ENCODE measurements at regions not wholly inside any gene's neighbourhood (a gene's known extent, or its start where the extent isn't known, plus 50 kb on each side); places are given as distances from the start of the nearest gene placed in this dataset.

GRCh38 chr2:160921386-160921964 lies 238.8 kb upstream of the TANK start:
- Histone ChIP-seq H3K9me3 (ENCODE audit: control insufficient read depth, low read length) (no peaks in the 10 kb centered on the region), H3K4me1 (ENCODE audit: control insufficient read depth, insufficient read depth, low read length) (peaks cover 31% of the 10 kb centered on the region), H3K9ac (ENCODE audit: low read length) (peak overlapping the region; percentile 76), H3K4me3 (ENCODE audit: low read length) (peak overlapping the region; percentile 55), H3K27me3 (replicated peaks; ENCODE audit: control insufficient read depth, insufficient read depth, low read length) (no peaks in the 10 kb centered on the region), H3K36me3 (ENCODE audit: control insufficient read depth, insufficient read depth, low read length, severe bottlenecking) (no peaks in the 10 kb centered on the region)
- no peak for DNase-seq (ENCODE audit: low read depth)

- DNase-seq (ENCODE audit: low read depth), result no peak
- Histone ChIP-seq H3K36me3 (ENCODE audit: control insufficient read depth, insufficient read depth, low read length, severe bottlenecking) (no peaks in the 10 kb centered on the region), H3K4me1 (ENCODE audit: control insufficient read depth, insufficient read depth, low read length) (peaks cover 46% of the 10 kb centered on the region), H3K4me3 (ENCODE audit: low read length) (no peak overlapping the region), H3K27me3 (replicated peaks; ENCODE audit: control insufficient read depth, insufficient read depth, low read length) (no peaks in the 10 kb centered on the region), H3K9ac (ENCODE audit: low read length) (no peak overlapping the region), H3K9me3 (ENCODE audit: control insufficient read depth, low read length) (no peaks in the 10 kb centered on the region)
These were observed 235.3 kb upstream of the TANK start for GRCh38 chr2:160924936-160925353.

- H3K4me1 ChIP-seq (ENCODE audit: control insufficient read depth, insufficient read depth, low read length), result peaks cover 42% of the 10 kb centered on the region
- no peak for DNase-seq (ENCODE audit: low read depth)
- no peak overlapping the region for H3K9ac ChIP-seq (ENCODE audit: low read length)
- H3K4me3 ChIP-seq (ENCODE audit: low read length), result no peak overlapping the region
- no peaks in the 10 kb centered on the region for H3K36me3 ChIP-seq (ENCODE audit: control insufficient read depth, insufficient read depth, low read length, severe bottlenecking)
- H3K27me3 ChIP-seq (replicated peaks; ENCODE audit: control insufficient read depth, insufficient read depth, low read length), result no peaks in the 10 kb centered on the region
- H3K9me3 ChIP-seq (ENCODE audit: control insufficient read depth, low read length), result no peaks in the 10 kb centered on the region
These were observed 234.3 kb upstream of the TANK start for GRCh38 chr2:160925956-160926355.

GRCh38 chr2:160927324-160927723 lies 232.9 kb upstream of the TANK start:
- Histone ChIP-seq H3K4me1 (ENCODE audit: control insufficient read depth, insufficient read depth, low read length) (peaks cover 30% of the 10 kb centered on the region), H3K27me3 (replicated peaks; ENCODE audit: control insufficient read depth, insufficient read depth, low read length) (no peaks in the 10 kb centered on the region), H3K36me3 (ENCODE audit: control insufficient read depth, insufficient read depth, low read length, severe bottlenecking) (no peaks in the 10 kb centered on the region)

GRCh38 chr2:160928854-160929301 lies 231.3 kb upstream of the TANK start:
- no peaks in the 10 kb centered on the region for H3K36me3 ChIP-seq (ENCODE audit: control insufficient read depth, insufficient read depth, low read length, severe bottlenecking)
- peak; percentile 88 for DNase-seq (ENCODE audit: low read depth)

More at GRCh38 chr2:160927324-160927723, 232.9 kb upstream of the TANK start:
- no peak overlapping the region for H3K4me3 ChIP-seq (ENCODE audit: low read length)
- no peak overlapping the region for H3K9ac ChIP-seq (ENCODE audit: low read length)
- no peaks in the 10 kb centered on the region for H3K9me3 ChIP-seq (ENCODE audit: control insufficient read depth, low read length)
- DNase-seq (ENCODE audit: low read depth), result no peak

GRCh38 chr2:160931531-160931930 lies 228.7 kb upstream of the TANK start:
- Histone ChIP-seq H3K4me1 (ENCODE audit: control insufficient read depth, insufficient read depth, low read length) (peaks cover 41% of the 10 kb centered on the region), H3K9ac (ENCODE audit: low read length) (no peak overlapping the region), H3K9me3 (ENCODE audit: control insufficient read depth, low read length) (no peaks in the 10 kb centered on the region), H3K4me3 (ENCODE audit: low read length) (no peak overlapping the region), H3K36me3 (ENCODE audit: control insufficient read depth, insufficient read depth, low read length, severe bottlenecking) (no peaks in the 10 kb centered on the region), H3K27me3 (replicated peaks; ENCODE audit: control insufficient read depth, insufficient read depth, low read length) (no peaks in the 10 kb centered on the region)
- no peak for DNase-seq (ENCODE audit: low read depth)

More at GRCh38 chr2:160928854-160929301, 231.3 kb upstream of the TANK start:
- H3K9me3 ChIP-seq (ENCODE audit: control insufficient read depth, low read length), result no peaks in the 10 kb centered on the region
- no peaks in the 10 kb centered on the region for H3K27me3 ChIP-seq (replicated peaks; ENCODE audit: control insufficient read depth, insufficient read depth, low read length)
- peak overlapping the region; percentile 53 for H3K9ac ChIP-seq (ENCODE audit: low read length)
- H3K4me1 ChIP-seq (ENCODE audit: control insufficient read depth, insufficient read depth, low read length), result peaks cover 41% of the 10 kb centered on the region
- H3K4me3 ChIP-seq (ENCODE audit: low read length), result peak overlapping the region; percentile 37

GRCh38 chr2:160932960-160933359 lies 227.3 kb upstream of the TANK start:
- peak; percentile 84 for DNase-seq (ENCODE audit: low read depth)
- Histone ChIP-seq H3K9me3 (ENCODE audit: control insufficient read depth, low read length) (no peaks in the 10 kb centered on the region), H3K9ac (ENCODE audit: low read length) (no peak overlapping the region), H3K36me3 (ENCODE audit: control insufficient read depth, insufficient read depth, low read length, severe bottlenecking) (no peaks in the 10 kb centered on the region), H3K27me3 (replicated peaks; ENCODE audit: control insufficient read depth, insufficient read depth, low read length) (no peaks in the 10 kb centered on the region), H3K4me3 (ENCODE audit: low read length) (no peak overlapping the region), H3K4me1 (ENCODE audit: control insufficient read depth, insufficient read depth, low read length) (peaks cover 37% of the 10 kb centered on the region)

GRCh38 chr2:160934263-160934662 lies 226.0 kb upstream of the TANK start:
- peak; percentile 41 for DNase-seq (ENCODE audit: low read depth)
- H3K27me3 ChIP-seq (replicated peaks; ENCODE audit: control insufficient read depth, insufficient read depth, low read length), result no peaks in the 10 kb centered on the region
- no peaks in the 10 kb centered on the region for H3K9me3 ChIP-seq (ENCODE audit: control insufficient read depth, low read length)
- H3K4me3 ChIP-seq (ENCODE audit: low read length), result no peak overlapping the region
- H3K4me1 ChIP-seq (ENCODE audit: control insufficient read depth, insufficient read depth, low read length), result peaks cover 26% of the 10 kb centered on the region
- no peaks in the 10 kb centered on the region for H3K36me3 ChIP-seq (ENCODE audit: control insufficient read depth, insufficient read depth, low read length, severe bottlenecking)
- H3K9ac ChIP-seq (ENCODE audit: low read length), result no peak overlapping the region

GRCh38 chr2:160934991-160935390 lies 225.2 kb upstream of the TANK start:
- H3K4me1 ChIP-seq (ENCODE audit: control insufficient read depth, insufficient read depth, low read length), result peaks cover 19% of the 10 kb centered on the region

GRCh38 chr2:160936044-160936806 lies 224.0 kb upstream of the TANK start:
- Histone ChIP-seq H3K27me3 (replicated peaks; ENCODE audit: control insufficient read depth, insufficient read depth, low read length) (no peaks in the 10 kb centered on the region), H3K9me3 (ENCODE audit: control insufficient read depth, low read length) (no peaks in the 10 kb centered on the region), H3K4me1 (ENCODE audit: control insufficient read depth, insufficient read depth, low read length) (peaks cover 24% of the 10 kb centered on the region), H3K9ac (ENCODE audit: low read length) (no peak overlapping the region), H3K4me3 (ENCODE audit: low read length) (no peak overlapping the region), H3K36me3 (ENCODE audit: control insufficient read depth, insufficient read depth, low read length, severe bottlenecking) (no peaks in the 10 kb centered on the region)
- DNase-seq (ENCODE audit: low read depth), result no peak

More at GRCh38 chr2:160934991-160935390, 225.2 kb upstream of the TANK start:
- no peak for DNase-seq (ENCODE audit: low read depth)
- H3K9ac ChIP-seq (ENCODE audit: low read length), result no peak overlapping the region
- H3K4me3 ChIP-seq (ENCODE audit: low read length), result no peak overlapping the region
- no peaks in the 10 kb centered on the region for H3K27me3 ChIP-seq (replicated peaks; ENCODE audit: control insufficient read depth, insufficient read depth, low read length)
- H3K36me3 ChIP-seq (ENCODE audit: control insufficient read depth, insufficient read depth, low read length, severe bottlenecking), result no peaks in the 10 kb centered on the region
- no peaks in the 10 kb centered on the region for H3K9me3 ChIP-seq (ENCODE audit: control insufficient read depth, low read length)

GRCh38 chr2:160940271-160940670 lies 220.0 kb upstream of the TANK start:
- no peaks in the 10 kb centered on the region for H3K36me3 ChIP-seq (ENCODE audit: control insufficient read depth, insufficient read depth, low read length, severe bottlenecking)
- no peaks in the 10 kb centered on the region for H3K9me3 ChIP-seq (ENCODE audit: control insufficient read depth, low read length)
- H3K27me3 ChIP-seq (replicated peaks; ENCODE audit: control insufficient read depth, insufficient read depth, low read length), result no peaks in the 10 kb centered on the region
- no peak overlapping the region for H3K9ac ChIP-seq (ENCODE audit: low read length)
- DNase-seq (ENCODE audit: low read depth), result peak; percentile 33
- peaks cover 14% of the 10 kb centered on the region for H3K4me1 ChIP-seq (ENCODE audit: control insufficient read depth, insufficient read depth, low read length)
- H3K4me3 ChIP-seq (ENCODE audit: low read length), result no peak overlapping the region
